NCI-H524 treated with DMSO at 0.1 percent for 48 hours (cell line): ENCODE measurements at regions not wholly inside any gene's neighbourhood (a gene's known extent, or its start where the extent isn't known, plus 50 kb on each side); places are given as distances from the start of the nearest gene placed in this dataset.

Source experiments
- DNase-seq: peaks from one replicate; lab custom pipeline; 2025; lab: John Stamatoyannopoulos, UW

- DNase-seq = no peak
Observed at GRCh38 chr6:53413326-53413725, 64.6 kb upstream of the ELOVL5 start.

- no peak for DNase-seq
Observed at GRCh38 chr6:53412751-53413150, 64.0 kb upstream of the ELOVL5 start.

GRCh38 chr6:53412021-53412715 is 63.4 kb upstream of the ELOVL5 start:
- no peak for DNase-seq

- DNase-seq = peak; percentile 68
Observed at GRCh38 chr6:53411451-53411850, 62.7 kb upstream of the ELOVL5 start.

GRCh38 chr6:53410508-53411258 is 61.9 kb upstream of the ELOVL5 start:
- DNase-seq = no peak

GRCh38 chr6:53408826-53409225 is 60.1 kb upstream of the ELOVL5 start:
- DNase-seq = no peak

- DNase-seq = no peak
Observed at GRCh38 chr6:53399027-53399344, 50.2 kb upstream of the ELOVL5 start.

GRCh38 chr6:53398247-53399026 is 49.7 kb upstream of the ELOVL5 start:
- DNase-seq = no peak
